ENCODE measurements at regions not wholly inside any gene's neighbourhood (a gene's known extent, or its start where the extent isn't known, plus 50 kb on each side); places are given as distances from the start of the nearest gene placed in this dataset.

GRCh38 chr22:49630448-49630946, 197.2 kb downstream of the BRD1 start:
- ATAC-seq, result no peak
- TF ChIP-seq TOX (CRISPR knock-in tag; IDR thresholded peaks at IDR 0.05; ENCODE audit: borderline replicate concordance) (no peak), ARNTL (CRISPR knock-in tag; IDR thresholded peaks at IDR 0.05; ENCODE audit: borderline replicate concordance, low read depth) (no peak), ZNF70 (CRISPR knock-in tag; IDR thresholded peaks at IDR 0.05) (no peak), CSDC2 (CRISPR knock-in tag; IDR thresholded peaks at IDR 0.05) (no peak), ZNF8 (CRISPR knock-in tag; IDR thresholded peaks at IDR 0.05) (no peak), PATZ1 (CRISPR knock-in tag; IDR thresholded peaks at IDR 0.05; ENCODE audit: borderline replicate concordance) (no peak), PPARA (CRISPR knock-in tag; IDR thresholded peaks at IDR 0.05; ENCODE audit: borderline replicate concordance) (no peak), TCF4 (CRISPR knock-in tag; IDR thresholded peaks at IDR 0.05; ENCODE audit: borderline replicate concordance) (no peak), ZNF565 (CRISPR knock-in tag; conservative IDR thresholded peaks at IDR 0.05; ENCODE audit: low read depth) (no peak), ZC3H10 (CRISPR knock-in tag; IDR thresholded peaks at IDR 0.05) (no peak), GLIS3 (CRISPR knock-in tag; IDR thresholded peaks at IDR 0.05) (no peak), CSRNP3 (CRISPR knock-in tag; IDR thresholded peaks at IDR 0.05) (no peak), SNAI2 (CRISPR knock-in tag; IDR thresholded peaks at IDR 0.05) (no peak), ZFP30 (CRISPR knock-in tag; IDR thresholded peaks at IDR 0.05) (no peak), ISL1 (CRISPR knock-in tag; IDR thresholded peaks at IDR 0.05) (no peak), RARB (CRISPR knock-in tag; IDR thresholded peaks at IDR 0.05) (no peak), BACH2 (CRISPR knock-in tag; IDR thresholded peaks at IDR 0.05; ENCODE audit: borderline replicate concordance) (no peak)
- TF ChIP-seq, protein P1, sequence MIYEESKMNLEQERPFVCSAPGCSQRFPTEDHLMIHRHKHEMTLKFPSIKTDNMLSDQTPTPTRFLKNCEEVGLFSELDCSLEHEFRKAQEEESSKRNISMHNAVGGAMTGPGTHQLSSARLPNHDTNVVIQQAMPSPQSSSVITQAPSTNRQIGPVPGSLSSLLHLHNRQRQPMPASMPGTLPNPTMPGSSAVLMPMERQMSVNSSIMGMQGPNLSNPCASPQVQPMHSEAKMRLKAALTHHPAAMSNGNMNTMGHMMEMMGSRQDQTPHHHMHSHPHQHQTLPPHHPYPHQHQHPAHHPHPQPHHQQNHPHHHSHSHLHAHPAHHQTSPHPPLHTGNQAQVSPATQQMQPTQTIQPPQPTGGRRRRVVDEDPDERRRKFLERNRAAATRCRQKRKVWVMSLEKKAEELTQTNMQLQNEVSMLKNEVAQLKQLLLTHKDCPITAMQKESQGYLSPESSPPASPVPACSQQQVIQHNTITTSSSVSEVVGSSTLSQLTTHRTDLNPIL (CRISPR knock-in tag; IDR thresholded peaks at IDR 0.05; ENCODE audit: low read depth), result no peak

DNA sequence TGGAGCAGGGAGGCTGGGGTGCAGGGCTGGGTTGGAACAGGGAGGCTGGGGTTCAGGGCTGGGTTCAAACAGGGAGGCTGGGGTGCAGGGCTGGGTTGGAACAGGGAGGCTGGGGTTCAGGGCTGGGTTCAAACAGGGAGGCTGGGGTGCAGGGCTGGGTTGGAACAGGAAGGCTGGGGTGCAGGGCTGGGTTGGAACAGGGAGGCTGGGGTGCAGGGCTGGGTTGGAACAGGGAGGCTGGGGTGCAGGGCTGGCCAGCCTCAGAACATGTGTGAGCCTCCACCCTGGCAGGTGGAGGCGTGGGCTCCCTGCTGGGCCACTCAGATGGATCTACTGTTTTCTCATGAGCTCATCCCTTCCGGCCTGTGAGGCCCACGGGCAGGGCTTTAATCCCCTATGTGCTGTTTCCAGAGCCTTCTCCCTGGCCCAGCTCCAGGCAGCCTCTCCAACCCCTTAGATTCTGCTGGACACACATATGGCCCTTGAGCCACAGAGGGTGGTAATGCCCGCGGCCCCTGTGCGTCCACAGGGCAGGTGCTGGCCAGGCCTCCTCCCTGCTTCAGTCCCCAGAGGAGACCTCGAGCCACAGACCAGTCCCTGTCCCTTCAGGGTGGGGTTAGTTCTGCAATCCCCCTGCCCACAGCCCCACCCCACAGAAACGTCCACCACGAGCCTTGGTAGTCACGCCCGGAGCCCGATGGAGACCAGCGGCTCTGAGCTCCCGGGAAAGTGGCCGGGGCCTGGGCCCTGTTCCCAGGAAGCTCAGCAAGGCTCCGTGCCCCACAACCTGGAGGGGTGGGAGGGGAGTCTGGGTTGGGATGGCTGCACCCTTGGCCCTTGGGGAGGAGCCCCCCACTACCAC, 197.9 kb downstream of the BRD1 start:
- TF ChIP-seq, protein P2, sequence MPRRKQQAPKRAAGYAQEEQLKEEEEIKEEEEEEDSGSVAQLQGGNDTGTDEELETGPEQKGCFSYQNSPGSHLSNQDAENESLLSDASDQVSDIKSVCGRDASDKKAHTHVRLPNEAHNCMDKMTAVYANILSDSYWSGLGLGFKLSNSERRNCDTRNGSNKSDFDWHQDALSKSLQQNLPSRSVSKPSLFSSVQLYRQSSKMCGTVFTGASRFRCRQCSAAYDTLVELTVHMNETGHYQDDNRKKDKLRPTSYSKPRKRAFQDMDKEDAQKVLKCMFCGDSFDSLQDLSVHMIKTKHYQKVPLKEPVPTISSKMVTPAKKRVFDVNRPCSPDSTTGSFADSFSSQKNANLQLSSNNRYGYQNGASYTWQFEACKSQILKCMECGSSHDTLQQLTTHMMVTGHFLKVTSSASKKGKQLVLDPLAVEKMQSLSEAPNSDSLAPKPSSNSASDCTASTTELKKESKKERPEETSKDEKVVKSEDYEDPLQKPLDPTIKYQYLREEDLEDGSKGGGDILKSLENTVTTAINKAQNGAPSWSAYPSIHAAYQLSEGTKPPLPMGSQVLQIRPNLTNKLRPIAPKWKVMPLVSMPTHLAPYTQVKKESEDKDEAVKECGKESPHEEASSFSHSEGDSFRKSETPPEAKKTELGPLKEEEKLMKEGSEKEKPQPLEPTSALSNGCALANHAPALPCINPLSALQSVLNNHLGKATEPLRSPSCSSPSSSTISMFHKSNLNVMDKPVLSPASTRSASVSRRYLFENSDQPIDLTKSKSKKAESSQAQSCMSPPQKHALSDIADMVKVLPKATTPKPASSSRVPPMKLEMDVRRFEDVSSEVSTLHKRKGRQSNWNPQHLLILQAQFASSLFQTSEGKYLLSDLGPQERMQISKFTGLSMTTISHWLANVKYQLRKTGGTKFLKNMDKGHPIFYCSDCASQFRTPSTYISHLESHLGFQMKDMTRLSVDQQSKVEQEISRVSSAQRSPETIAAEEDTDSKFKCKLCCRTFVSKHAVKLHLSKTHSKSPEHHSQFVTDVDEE (CRISPR knock-in tag; IDR thresholded peaks at IDR 0.05), result no peak
- TF ChIP-seq ZNF565 (CRISPR knock-in tag; conservative IDR thresholded peaks at IDR 0.05; ENCODE audit: low read depth) (no peak), ZNF8 (CRISPR knock-in tag; IDR thresholded peaks at IDR 0.05) (no peak), GLIS3 (CRISPR knock-in tag; IDR thresholded peaks at IDR 0.05) (no peak), SNAI2 (CRISPR knock-in tag; IDR thresholded peaks at IDR 0.05) (no peak), PPARA (CRISPR knock-in tag; IDR thresholded peaks at IDR 0.05; ENCODE audit: borderline replicate concordance) (no peak), ZNF70 (CRISPR knock-in tag; IDR thresholded peaks at IDR 0.05) (no peak), PATZ1 (CRISPR knock-in tag; IDR thresholded peaks at IDR 0.05; ENCODE audit: borderline replicate concordance) (no peak)
- ATAC-seq, result no peak

DNA sequence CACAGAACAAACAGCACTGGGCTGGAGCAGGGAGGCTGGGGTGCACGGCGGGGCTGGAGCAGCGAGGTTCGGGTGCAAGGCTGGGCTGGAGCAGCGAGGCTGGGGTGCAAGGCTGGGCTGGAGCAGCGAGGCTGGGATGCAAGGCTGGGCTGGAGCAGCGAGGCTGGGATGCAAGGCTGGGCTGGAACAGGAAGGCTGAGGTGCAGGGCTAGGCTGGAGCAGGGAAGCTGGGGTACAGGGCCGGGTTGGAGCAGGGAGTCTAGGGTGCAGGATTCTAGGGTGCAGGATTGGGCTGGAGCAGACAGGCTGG, 198.5 kb downstream of the BRD1 start:
- ATAC-seq, result no peak
- TF ChIP-seq ESRRG (CRISPR knock-in tag; IDR thresholded peaks at IDR 0.05), result no peak
- TF ChIP-seq ZFP30 (CRISPR knock-in tag; IDR thresholded peaks at IDR 0.05), result no peak
- TF ChIP-seq, protein P2 (CRISPR knock-in tag; IDR thresholded peaks at IDR 0.05), result no peak

Data from SK-N-SH treated with all-trans-retinoic acid at 6 μM for 48 hours (cell line).